ENCODE measurements at regions not wholly inside any gene's neighbourhood (a gene's known extent, or its start where the extent isn't known, plus 50 kb on each side); places are given as distances from the start of the nearest gene placed in this dataset.

- TF ChIP-seq ZNF274 (IDR thresholded peaks at IDR 0.05; ENCODE audit: low read depth, low read length) (no peak), SUZ12 (IDR thresholded peaks at IDR 0.05; ENCODE audit: extremely low read depth, insufficient read depth, insufficient read length) (no peak), YY1 (IDR thresholded peaks at IDR 0.05; ENCODE audit: insufficient read depth, insufficient read length) (no peak)
Observed at GRCh38 chr2:234763002-234763873, 188.6 kb upstream of the SH3BP4 start.

All from NT2/D1 (cell line).